ENCODE measurements at regions not wholly inside any gene's neighbourhood (a gene's known extent, or its start where the extent isn't known, plus 50 kb on each side); places are given as distances from the start of the nearest gene placed in this dataset.
A peak's percentile ranks its signal among the peaks of the same experiment; 100 is the strongest.

DNA sequence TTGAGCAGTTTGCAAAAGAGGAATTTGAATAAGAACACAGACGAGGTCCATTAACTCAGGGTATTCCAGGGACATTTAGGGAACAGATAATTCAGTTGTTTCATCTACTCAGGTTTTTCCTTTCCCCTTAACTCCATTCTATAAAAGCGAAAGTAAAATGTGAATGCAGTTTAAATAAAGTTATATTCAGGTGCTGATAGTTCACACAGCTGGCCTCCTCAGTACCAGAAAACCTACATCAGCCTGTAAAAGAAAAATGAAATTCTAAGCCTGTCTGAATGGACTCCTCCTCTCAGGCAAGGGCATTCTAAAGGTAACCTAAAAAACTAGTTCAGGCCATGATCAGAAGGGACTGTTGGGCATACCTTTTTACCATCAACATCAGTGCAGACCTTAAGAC lies 873.8 kb downstream of the SUCLG1 start:
- in situ Hi-C loops (cut with MboI): no loop called here
- H3K4me3 ChIP-seq: peak overlapping the region; percentile 57
- no peaks in the 10 kb centered on the region for H4K20me1 ChIP-seq (ENCODE audit: insufficient read depth)
- H3F3A ChIP-seq (ENCODE audit: insufficient read depth): peaks cover 14% of the 10 kb centered on the region
- H3K9ac ChIP-seq: peak overlapping the region; percentile 48
- no peaks in the 10 kb centered on the region; the same call in 1 of the 2 replicates for H3K9me2 ChIP-seq (ENCODE audit: insufficient read depth)
- DNase-seq: no peak
- 68 to 80% methylated on average over 2 of the region's 2 CpGs for WGBS, 2 experiments (ENCODE audit: low coverage in 1 of 2, low lambda C conversion rate in 2 of 2, missing lambda C conversion rate in 2 of 2)
- H2AFZ ChIP-seq: peak overlapping the region; percentile 61
- H3K79me2 ChIP-seq (ENCODE audit: insufficient read depth): no peaks in the 10 kb centered on the region
- peak overlapping the region; percentile 76 for H3K4me2 ChIP-seq (ENCODE audit: unreplicated experiment)
- no peaks in the 10 kb centered on the region for H3K36me3 ChIP-seq (ENCODE audit: low read depth)
- H3K4me1 ChIP-seq (ENCODE audit: insufficient read depth): peaks cover 20% of the 10 kb centered on the region
- peak overlapping the region; percentile 53 for H3K27ac ChIP-seq
- H3K9me3 ChIP-seq (ENCODE audit: low read depth): no peaks in the 10 kb centered on the region
- H3K27me3 ChIP-seq (replicated peaks; ENCODE audit: insufficient read depth): no peaks in the 10 kb centered on the region
- TF ChIP-seq EZH2phosphoT487 (IDR thresholded peaks at IDR 0.05; ENCODE audit: insufficient read depth, low read depth) (no peak), EZH2 (IDR thresholded peaks at IDR 0.05; ENCODE audit: insufficient read depth, poor library complexity, severe bottlenecking) (no peak)

DNA sequence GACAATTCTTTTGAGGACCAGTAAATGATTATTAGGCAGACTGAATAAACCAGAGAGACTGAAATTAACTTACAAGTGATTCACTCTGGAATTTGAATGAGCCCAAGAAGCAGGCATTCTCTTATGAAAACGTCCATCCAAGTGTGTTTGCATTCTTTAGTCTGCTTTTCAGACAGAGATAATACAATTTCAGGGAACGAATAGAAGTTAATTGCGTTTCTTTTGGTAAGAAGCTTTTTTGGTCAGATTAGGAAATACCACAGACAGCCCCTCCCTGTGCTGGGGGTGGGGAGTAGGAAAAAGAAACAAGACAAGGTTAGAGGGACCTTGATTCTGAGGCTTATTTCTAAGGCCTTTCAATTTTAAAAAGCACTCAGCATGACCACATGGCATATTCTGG lies 874.4 kb downstream of the SUCLG1 start:
- peak overlapping the region; percentile 48 for H3K9ac ChIP-seq
- H2AFZ ChIP-seq: peak overlapping the region; percentile 61

DNA sequence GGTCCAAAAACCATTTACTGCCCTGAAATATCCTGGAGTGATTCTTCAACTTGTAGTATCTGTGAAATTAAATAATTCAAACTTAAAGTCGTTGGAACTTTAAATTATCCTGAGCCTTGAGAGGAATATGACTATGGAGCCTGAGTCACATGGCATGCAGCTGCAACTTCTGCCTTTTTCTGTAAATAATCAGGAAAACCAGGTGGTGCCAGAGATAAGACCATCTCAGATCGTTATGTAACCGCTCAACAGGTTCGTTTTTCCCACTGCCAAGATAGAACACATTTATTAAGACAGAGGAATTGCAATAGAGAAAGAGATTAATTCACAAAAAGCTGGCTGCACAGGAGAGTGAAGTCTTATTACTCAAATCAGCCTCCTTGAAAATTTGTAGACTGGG lies 876.5 kb downstream of the SUCLG1 start:
- Histone ChIP-seq H4K20me1 (ENCODE audit: insufficient read depth) (no peaks in the 10 kb centered on the region), H3K9me2 (ENCODE audit: insufficient read depth) (no peaks in the 10 kb centered on the region; the same call in 1 of the 2 replicates), H3K27ac (no peak overlapping the region), H3K4me2 (ENCODE audit: unreplicated experiment) (no peak overlapping the region), H2AFZ (no peak overlapping the region), H3K9me3 (ENCODE audit: low read depth) (no peaks in the 10 kb centered on the region), H3K4me3 (no peak overlapping the region), H3K27me3 (replicated peaks; ENCODE audit: insufficient read depth) (no peaks in the 10 kb centered on the region), H3K36me3 (ENCODE audit: low read depth) (no peaks in the 10 kb centered on the region), H3F3A (ENCODE audit: insufficient read depth) (peaks cover 18% of the 10 kb centered on the region), H3K9ac (no peak overlapping the region), H3K4me1 (ENCODE audit: insufficient read depth) (peaks cover 34% of the 10 kb centered on the region), H3K79me2 (ENCODE audit: insufficient read depth) (no peaks in the 10 kb centered on the region)
- in situ Hi-C loops (cut with MboI): no loop called here
- DNase-seq: no peak
- TF ChIP-seq EZH2 (IDR thresholded peaks at IDR 0.05; ENCODE audit: insufficient read depth, poor library complexity, severe bottlenecking): no peak
- no peak for TF ChIP-seq EZH2phosphoT487 (IDR thresholded peaks at IDR 0.05; ENCODE audit: insufficient read depth, low read depth)
- 37 to 42% methylated on average over 4 of the region's 4 CpGs for WGBS, 2 experiments (ENCODE audit: low coverage in 1 of 2, low lambda C conversion rate in 2 of 2, missing lambda C conversion rate in 2 of 2)

More for the DNA sequence above, 874.4 kb downstream of the SUCLG1 start:
- peak; percentile 65 for DNase-seq
- Histone ChIP-seq H4K20me1 (ENCODE audit: insufficient read depth) (no peaks in the 10 kb centered on the region), H3K9me2 (ENCODE audit: insufficient read depth) (no peaks in the 10 kb centered on the region; the same call in 1 of the 2 replicates), H3K9me3 (ENCODE audit: low read depth) (no peaks in the 10 kb centered on the region), H3K4me3 (peak overlapping the region; percentile 57), H3K27ac (peak overlapping the region; percentile 53), H3F3A (ENCODE audit: insufficient read depth) (peaks cover 14% of the 10 kb centered on the region), H3K36me3 (ENCODE audit: low read depth) (no peaks in the 10 kb centered on the region), H3K27me3 (replicated peaks; ENCODE audit: insufficient read depth) (no peaks in the 10 kb centered on the region), H3K4me2 (ENCODE audit: unreplicated experiment) (peak overlapping the region; percentile 76), H3K4me1 (ENCODE audit: insufficient read depth) (peaks cover 20% of the 10 kb centered on the region), H3K79me2 (ENCODE audit: insufficient read depth) (no peaks in the 10 kb centered on the region)
- in situ Hi-C loops (cut with MboI): no loop called here
- TF ChIP-seq EZH2 (IDR thresholded peaks at IDR 0.05; ENCODE audit: insufficient read depth, poor library complexity, severe bottlenecking) (no peak), EZH2phosphoT487 (IDR thresholded peaks at IDR 0.05; ENCODE audit: insufficient read depth, low read depth) (no peak)
- 1 to 6% methylated on average over 3 of the region's 3 CpGs for WGBS, 2 experiments (ENCODE audit: low coverage in 1 of 2, low lambda C conversion rate in 2 of 2, missing lambda C conversion rate in 2 of 2)

DNA sequence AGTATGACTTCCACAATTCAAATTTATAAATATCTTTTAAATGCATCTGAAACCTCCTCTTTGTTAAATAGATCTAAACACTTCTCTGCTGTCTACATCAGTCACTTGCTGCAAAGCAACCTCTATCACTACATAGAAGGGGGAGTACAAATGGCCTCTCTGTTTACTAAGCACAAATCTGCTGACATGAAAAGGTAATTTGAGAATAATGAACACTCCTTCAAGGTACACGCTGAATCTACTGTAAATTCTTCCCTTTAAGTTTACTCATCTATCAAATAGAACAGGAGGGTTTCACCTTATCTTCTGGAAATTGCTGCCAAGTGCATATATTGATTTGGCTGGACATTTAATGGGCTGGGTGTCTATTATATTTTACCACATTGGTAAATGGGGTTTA lies 879.6 kb downstream of the SUCLG1 start:
- H4K20me1 ChIP-seq (ENCODE audit: insufficient read depth): no peaks in the 10 kb centered on the region
- H3K79me2 ChIP-seq (ENCODE audit: insufficient read depth): no peaks in the 10 kb centered on the region
- no peaks in the 10 kb centered on the region for H3K27me3 ChIP-seq (replicated peaks; ENCODE audit: insufficient read depth)
- no peaks in the 10 kb centered on the region for H3K9me2 ChIP-seq (ENCODE audit: insufficient read depth)
- no peak overlapping the region for H3K27ac ChIP-seq
- in situ Hi-C loops (cut with MboI): no loop called here
- DNase-seq: no peak
- no peak overlapping the region for H3K4me3 ChIP-seq
- no peak for TF ChIP-seq EZH2 (IDR thresholded peaks at IDR 0.05; ENCODE audit: insufficient read depth, poor library complexity, severe bottlenecking)
- no peak for TF ChIP-seq EZH2phosphoT487 (IDR thresholded peaks at IDR 0.05; ENCODE audit: insufficient read depth, low read depth)
- 45 to 55% methylated on average over 1 of the region's 1 CpG for WGBS, 2 experiments (ENCODE audit: low coverage in 1 of 2, low lambda C conversion rate in 2 of 2, missing lambda C conversion rate in 2 of 2)
- H3K9me3 ChIP-seq (ENCODE audit: low read depth): no peaks in the 10 kb centered on the region
- peaks cover 4% of the 10 kb centered on the region for H3F3A ChIP-seq (ENCODE audit: insufficient read depth)
- no peak overlapping the region for H3K4me2 ChIP-seq (ENCODE audit: unreplicated experiment)
- peaks cover 21% of the 10 kb centered on the region for H3K4me1 ChIP-seq (ENCODE audit: insufficient read depth)
- no peak overlapping the region; the same call in 1 of the 2 replicates for H2AFZ ChIP-seq
- no peak overlapping the region for H3K9ac ChIP-seq
- H3K36me3 ChIP-seq (ENCODE audit: low read depth): no peaks in the 10 kb centered on the region

DNA sequence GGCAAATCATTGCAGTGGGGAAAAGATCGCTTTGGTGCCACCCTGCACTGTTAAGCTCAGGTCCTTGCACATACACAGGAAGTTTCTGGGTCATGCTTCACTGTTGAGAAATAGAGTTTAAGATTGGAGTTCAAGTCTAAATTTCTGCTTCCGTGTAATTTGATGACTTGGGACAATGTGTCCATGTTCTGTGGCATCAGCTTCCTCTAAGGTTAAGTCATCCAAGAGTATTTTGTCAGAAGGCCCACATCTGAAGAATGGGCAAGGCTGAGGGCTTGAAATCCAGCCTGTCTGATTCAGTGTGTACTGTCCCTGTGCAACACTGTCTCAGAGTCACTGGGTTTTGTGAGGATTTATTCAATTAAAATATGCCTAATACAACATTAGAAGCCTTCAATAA lies 880.7 kb downstream of the SUCLG1 start:
- peak overlapping the region; percentile 60 for H2AFZ ChIP-seq
- no peaks in the 10 kb centered on the region for H3K9me2 ChIP-seq (ENCODE audit: insufficient read depth)

More for the DNA sequence above, 880.7 kb downstream of the SUCLG1 start:
- Histone ChIP-seq H3K36me3 (ENCODE audit: low read depth) (no peaks in the 10 kb centered on the region), H3K9ac (no peak overlapping the region), H3K27ac (peak overlapping the region; percentile 26; the same call in 1 of the 2 replicates), H3K4me1 (ENCODE audit: insufficient read depth) (peaks cover 14% of the 10 kb centered on the region), H3K4me2 (ENCODE audit: unreplicated experiment) (no peak overlapping the region), H3K4me3 (no peak overlapping the region), H3F3A (ENCODE audit: insufficient read depth) (peaks cover 4% of the 10 kb centered on the region; the same call in 1 of the 2 replicates), H3K9me3 (ENCODE audit: low read depth) (no peaks in the 10 kb centered on the region), H4K20me1 (ENCODE audit: insufficient read depth) (no peaks in the 10 kb centered on the region), H3K27me3 (replicated peaks; ENCODE audit: insufficient read depth) (no peaks in the 10 kb centered on the region), H3K79me2 (ENCODE audit: insufficient read depth) (no peaks in the 10 kb centered on the region)
- TF ChIP-seq EZH2phosphoT487 (IDR thresholded peaks at IDR 0.05; ENCODE audit: insufficient read depth, low read depth) (no peak), EZH2 (IDR thresholded peaks at IDR 0.05; ENCODE audit: insufficient read depth, poor library complexity, severe bottlenecking) (no peak)
- 19 to 25% methylated on average over 2 of the region's 2 CpGs for WGBS, 2 experiments (ENCODE audit: low coverage in 1 of 2, low lambda C conversion rate in 2 of 2, missing lambda C conversion rate in 2 of 2)
- in situ Hi-C loops (cut with MboI): no loop called here
- peak; percentile 60 for DNase-seq

All from GM23248 (cell line).